Endothelial cell of umbilical vein (primary cell): ENCODE measurements at regions not wholly inside any gene's neighbourhood (a gene's known extent, or its start where the extent isn't known, plus 50 kb on each side); places are given as distances from the start of the nearest gene placed in this dataset.

Source experiments
- BruUV-seq: library from RNA; stranded (reverse); fragments of 400-500 nt; replicated peaks from 2 replicates; lab custom pipeline; 2021; lab: Mats Ljungman, UMichigan
- CTCF ChIA-PET: fragments of 300-600, 350-600 bp; sonication (Branson Sonifier 250); formaldehyde crosslinking; loops from one replicate; lab custom pipeline; 2021; ENCODE audit warnings: antibody characterized with exemption, inconsistent platforms; lab: Charles Lee
- POLR2A ChIA-PET: fragments of 300-600, 350-600 bp; sonication (Branson Sonifier 250); formaldehyde crosslinking; loops from one replicate; lab custom pipeline; 2021; ENCODE audit warnings: antibody characterized with exemption, inconsistent platforms; lab: Charles Lee
- DNase-seq: peaks from one replicate; pipeline ENCODE4 v3.0.0-alpha.2; 2011; ENCODE audit warnings: low read depth, low spot score
- FAIRE-seq: peaks from 2 replicates; lab custom pipeline; 2011; peaks lifted over from hg19 to GRCh38; lab: Jason Lieb, UNC
- H2AFZ ChIP-seq: 2 replicates; pipeline ENCODE4 v1.6.0; 2012; ENCODE audit warnings: low read depth, low read length, control low read depth, inconsistent platforms
- H3K27ac ChIP-seq: 2 replicates; pipeline ENCODE4 v1.5.1; 2011; ENCODE audit warnings: low read depth, mild to moderate bottlenecking, control low read depth, low read length, moderate library complexity; ENCODE audit not compliant: insufficient read depth
- H3K27me3 ChIP-seq, 2 experiments: 2 replicates each; pipeline versions ENCODE4 v1.6.0 to v1.6.1; 2011; ENCODE audit warnings: low read length in 2 of 2, mixed read lengths in 1 of 2; ENCODE audit not compliant: control insufficient read depth in 2 of 2, insufficient read depth in 2 of 2
- H3K36me3 ChIP-seq, 2 experiments: 2 replicates in 1 of 2; 3 replicates in 1 of 2; pipeline ENCODE4 v1.5.1; 2011; ENCODE audit warnings: low read length in 2 of 2, mild to moderate bottlenecking in 1 of 2, moderate library complexity in 1 of 2; ENCODE audit not compliant: control insufficient read depth in 2 of 2, insufficient read depth in 2 of 2; ENCODE audit errors: extremely low read depth in 1 of 2
- H3K4me1 ChIP-seq: 3 replicates; pipeline ENCODE4 v1.5.1; 2011; ENCODE audit warnings: mild to moderate bottlenecking, low read length; ENCODE audit not compliant: control insufficient read depth, insufficient read depth; ENCODE audit errors: extremely low read depth
- H3K4me2 ChIP-seq: 2 replicates; pipeline ENCODE4 v1.6.1; 2011; ENCODE audit warnings: low read length, control low read depth, mixed read lengths; ENCODE audit not compliant: insufficient read depth
- H3K4me3 ChIP-seq, 3 experiments: fragments of 200-600 bp in 1 of 3; sonication (generic), shearing (Covaris generic) in 1 of 3; replicated peaks in 1 of 3; 2 replicates each; pipeline ENCODE4 v1.5.1; 2011 to 2016; ENCODE audit warnings: control low read depth in 3 of 3, low read length in 3 of 3, mild to moderate bottlenecking in 2 of 3, inconsistent platforms in 1 of 3, low read depth in 1 of 3, moderate library complexity in 1 of 3; ENCODE audit not compliant: insufficient read depth in 1 of 3
- H3K79me2 ChIP-seq: 2 replicates; pipeline ENCODE4 v1.6.0; 2012; ENCODE audit warnings: low read length, inconsistent platforms; ENCODE audit not compliant: control insufficient read depth, insufficient read depth
- H3K9ac ChIP-seq: replicated peaks from 2 replicates; pipeline ENCODE3; 2011; ENCODE audit warnings: low read length, control low read depth; ENCODE audit not compliant: insufficient read depth; ENCODE audit errors: extremely low read depth
- H3K9me1 ChIP-seq: replicated peaks from 3 replicates; pipeline ENCODE4 v1.6.0; 2011; ENCODE audit warnings: mild to moderate bottlenecking, low read length; ENCODE audit not compliant: control insufficient read depth, insufficient read depth; ENCODE audit errors: extremely low read depth
- H3K9me3 ChIP-seq: replicated peaks from 2 replicates; pipeline ENCODE4 v1.5.1; 2012; ENCODE audit warnings: low read length, inconsistent platforms; ENCODE audit not compliant: control insufficient read depth, insufficient read depth
- H4K20me1 ChIP-seq: replicated peaks from 2 replicates; pipeline ENCODE3; 2011; ENCODE audit warnings: mild to moderate bottlenecking, low read length; ENCODE audit not compliant: control insufficient read depth, insufficient read depth; ENCODE audit errors: extremely low read depth
- CTCF ChIP-seq, 2 donors: IDR thresholded peaks; 1 replicate in 1 of 2; 2 replicates in 1 of 2; pipeline ENCODE4 v1.5.1; 2011; ENCODE audit warnings: low read length in 2 of 2, mild to moderate bottlenecking in 2 of 2, moderate library complexity in 2 of 2, control low read depth in 1 of 2, inconsistent platforms in 1 of 2, low read depth in 1 of 2; ENCODE audit not compliant: insufficient read depth in 1 of 2; ENCODE audit errors: extremely low read depth in 1 of 2
- EZH2 ChIP-seq: IDR thresholded peaks from 2 replicates; pipeline ENCODE4 v1.6.1; 2012; ENCODE audit warnings: borderline replicate concordance, low read depth, mild to moderate bottlenecking, moderate library complexity, low read length, inconsistent platforms; ENCODE audit not compliant: severe bottlenecking
- FOS ChIP-seq: IDR thresholded peaks from 2 replicates; pipeline ENCODE4 v1.6.1; 2011; ENCODE audit warnings: mild to moderate bottlenecking, low read length, moderate library complexity, borderline replicate concordance; ENCODE audit not compliant: insufficient read depth
- GATA2 ChIP-seq: IDR thresholded peaks from 2 replicates; pipeline ENCODE4 v1.7.0; 2011; ENCODE audit warnings: low read depth, mild to moderate bottlenecking, moderate library complexity, mixed read lengths, low read length; ENCODE audit not compliant: insufficient read length, insufficient read depth
- JUN ChIP-seq: IDR thresholded peaks from 2 replicates; pipeline ENCODE4 v1.6.1; 2011; ENCODE audit warnings: borderline replicate concordance, low read depth; ENCODE audit not compliant: insufficient read length, insufficient read depth
- MAX ChIP-seq: IDR thresholded peaks from 2 replicates; pipeline ENCODE4 v1.6.1; 2011; ENCODE audit not compliant: insufficient read depth, insufficient read length
- MYC ChIP-seq: IDR thresholded peaks from one replicate; pipeline ENCODE4 v1.6.1; 2011; ENCODE audit warnings: mild to moderate bottlenecking, low read depth, low read length
- POLR2A ChIP-seq: IDR thresholded peaks from 2 replicates; pipeline ENCODE4 v1.6.1; 2012; ENCODE audit warnings: low read depth, mild to moderate bottlenecking, control low read depth, low read length
- dilution Hi-C: fragments of 300-500 bp; cut with MboI; formaldehyde crosslinking; loops from one replicate; pipeline ENCODE4 v1.15.0; 2019; ENCODE audit warnings: low sequenced_read_pairs; ENCODE audit not compliant: extremely low pct_ligation_motif_present
- intact Hi-C: fragments of 100-400 bp; cut with micrococcal nuclease; formaldehyde crosslinking; loops from one replicate; pipeline ENCODE4 v1.10.0; 2022

GRCh38 chr6:1054653-1055014 is 257.3 kb upstream of the FOXQ1 start:
- TF ChIP-seq GATA2 (no peak), POLR2A (no peak), JUN (no peak), EZH2 (no peak), FOS (no peak), MYC (no peak), MAX (no peak), CTCF (IDR thresholded peaks at IDR 0.05; ENCODE audit: extremely low read depth in 1 of 2, insufficient read depth in 1 of 2, low read depth in 1 of 2, low read length in 2 of 2) (no peak)
- H3K36me3 ChIP-seq: no peaks in the 10 kb centered on the region
- H3K9me1 ChIP-seq: no peaks in the 10 kb centered on the region
- no peak overlapping the region for H3K4me2 ChIP-seq
- POLR2A ChIA-PET: no interaction called here
- H3K4me3 ChIP-seq: no peak overlapping the region
- DNase-seq: no peak
- no peak overlapping the region for H2AFZ ChIP-seq
- no peaks in the 10 kb centered on the region for H3K4me1 ChIP-seq
- intact Hi-C loops (no loop called here), dilution Hi-C loops (no loop called here)
- no peaks in the 10 kb centered on the region for H4K20me1 ChIP-seq
- FAIRE-seq: no peak
- no peaks in the 10 kb centered on the region for H3K79me2 ChIP-seq
- BruUV-seq: no TSS peak
- peaks cover 4% of the 10 kb centered on the region for H3K9me3 ChIP-seq
- no peak overlapping the region for H3K27ac ChIP-seq
- CTCF ChIA-PET: no interaction called here
- no peaks in the 10 kb centered on the region for H3K27me3 ChIP-seq
- no peak overlapping the region for H3K9ac ChIP-seq
